ENCODE measurements at regions not wholly inside any gene's neighbourhood (a gene's known extent, or its start where the extent isn't known, plus 50 kb on each side); places are given as distances from the start of the nearest gene placed in this dataset.

DNA sequence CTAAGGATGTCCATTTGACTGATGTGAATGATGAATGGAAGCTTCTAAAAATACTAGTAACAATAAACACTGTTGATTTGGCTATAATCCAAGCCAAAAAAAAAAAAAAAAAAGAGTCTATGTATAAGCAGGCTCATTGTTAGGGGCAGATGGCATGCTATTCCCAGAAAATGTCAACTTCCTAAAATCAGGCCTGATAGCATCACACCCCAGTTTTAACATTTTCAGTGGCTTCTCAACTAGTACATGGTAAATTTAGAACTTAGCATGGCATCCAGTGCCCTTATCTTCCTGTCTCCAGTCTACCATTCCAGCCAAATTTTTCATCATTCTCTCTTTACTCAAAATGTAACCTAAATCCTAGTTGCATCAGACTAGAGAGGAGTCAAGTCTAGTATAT lies 288.2 kb upstream of the ZNF385D start:
- no peak for TF ChIP-seq EZH2phosphoT487 (IDR thresholded peaks at IDR 0.05; ENCODE audit: borderline replicate concordance, low read length)
- TF ChIP-seq, protein P1, sequence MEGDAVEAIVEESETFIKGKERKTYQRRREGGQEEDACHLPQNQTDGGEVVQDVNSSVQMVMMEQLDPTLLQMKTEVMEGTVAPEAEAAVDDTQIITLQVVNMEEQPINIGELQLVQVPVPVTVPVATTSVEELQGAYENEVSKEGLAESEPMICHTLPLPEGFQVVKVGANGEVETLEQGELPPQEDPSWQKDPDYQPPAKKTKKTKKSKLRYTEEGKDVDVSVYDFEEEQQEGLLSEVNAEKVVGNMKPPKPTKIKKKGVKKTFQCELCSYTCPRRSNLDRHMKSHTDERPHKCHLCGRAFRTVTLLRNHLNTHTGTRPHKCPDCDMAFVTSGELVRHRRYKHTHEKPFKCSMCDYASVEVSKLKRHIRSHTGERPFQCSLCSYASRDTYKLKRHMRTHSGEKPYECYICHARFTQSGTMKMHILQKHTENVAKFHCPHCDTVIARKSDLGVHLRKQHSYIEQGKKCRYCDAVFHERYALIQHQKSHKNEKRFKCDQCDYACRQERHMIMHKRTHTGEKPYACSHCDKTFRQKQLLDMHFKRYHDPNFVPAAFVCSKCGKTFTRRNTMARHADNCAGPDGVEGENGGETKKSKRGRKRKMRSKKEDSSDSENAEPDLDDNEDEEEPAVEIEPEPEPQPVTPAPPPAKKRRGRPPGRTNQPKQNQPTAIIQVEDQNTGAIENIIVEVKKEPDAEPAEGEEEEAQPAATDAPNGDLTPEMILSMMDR (conservative IDR thresholded peaks at IDR 0.05; ENCODE audit: low read depth, low read length), result no peak
- TF ChIP-seq EZH2 (IDR thresholded peaks at IDR 0.05; ENCODE audit: low read length, unreplicated experiment), result no peak
